GM12892 (cell line): ENCODE measurements at regions not wholly inside any gene's neighbourhood (a gene's known extent, or its start where the extent isn't known, plus 50 kb on each side); places are given as distances from the start of the nearest gene placed in this dataset.

ENCODE experiments used
- POLR2A ChIP-seq: IDR thresholded peaks from 2 replicates; pipeline ENCODE4 v1.6.1; 2011; ENCODE audit warnings: low read depth, low read length, control low read depth
- POLR2AphosphoS5 ChIP-seq: IDR thresholded peaks from 2 replicates; pipeline ENCODE4 v1.6.1; 2011; ENCODE audit warnings: low read depth, low read length, control low read depth
- TAF1 ChIP-seq: IDR thresholded peaks from 2 replicates; pipeline ENCODE4 v1.6.1; 2011; ENCODE audit warnings: low read depth, mild to moderate bottlenecking, control low read depth, low read length, borderline replicate concordance

- TF ChIP-seq POLR2A = no peak
- no peak for TF ChIP-seq POLR2AphosphoS5
- no peak for TF ChIP-seq TAF1
These were observed 164.0 kb downstream of the RGS9 start for GRCh38 chr17:65301184-65301583.
